ENCODE measurements at regions not wholly inside any gene's neighbourhood (a gene's known extent, or its start where the extent isn't known, plus 50 kb on each side); places are given as distances from the start of the nearest gene placed in this dataset.

GRCh38 chr6:56407883-56408410, 160.6 kb upstream of the COL21A1 start:
- no peak for DNase-seq

- no peak for DNase-seq
These were observed 159.2 kb upstream of the COL21A1 start for GRCh38 chr6:56406276-56407269.

- no peak for DNase-seq
These were observed 157.2 kb upstream of the COL21A1 start for GRCh38 chr6:56404599-56404998.

GRCh38 chr6:56403745-56404144, 156.4 kb upstream of the COL21A1 start:
- no peak for DNase-seq

- no peak for DNase-seq
These were observed 154.2 kb upstream of the COL21A1 start for GRCh38 chr6:56401477-56402070.

GRCh38 chr6:56400273-56400672, 152.9 kb upstream of the COL21A1 start:
- no peak for DNase-seq

- DNase-seq: no peak
These were observed 152.4 kb upstream of the COL21A1 start for GRCh38 chr6:56399672-56400263.

GRCh38 chr6:56399250-56399671, 151.9 kb upstream of the COL21A1 start:
- no peak for DNase-seq

- DNase-seq: no peak
These were observed 149.1 kb upstream of the COL21A1 start for GRCh38 chr6:56396435-56396834.

- DNase-seq: no peak
These were observed 146.5 kb upstream of the COL21A1 start for GRCh38 chr6:56393615-56394612.

- DNase-seq: no peak
These were observed 141.0 kb upstream of the COL21A1 start for GRCh38 chr6:56388415-56388755.

GRCh38 chr6:56387621-56388414, 140.4 kb upstream of the COL21A1 start:
- no peak for DNase-seq

GRCh38 chr6:56386717-56387116, 139.3 kb upstream of the COL21A1 start:
- no peak for DNase-seq

GRCh38 chr6:56385981-56386593, 138.7 kb upstream of the COL21A1 start:
- no peak for DNase-seq

- DNase-seq: no peak
These were observed 135.8 kb upstream of the COL21A1 start for GRCh38 chr6:56383160-56383559.

GRCh38 chr6:56382416-56382940, 135.1 kb upstream of the COL21A1 start:
- no peak for DNase-seq

- no peak for DNase-seq
These were observed 134.4 kb upstream of the COL21A1 start for GRCh38 chr6:56381801-56382251.

GRCh38 chr6:56380476-56380875, 133.1 kb upstream of the COL21A1 start:
- no peak for DNase-seq

- no peak for DNase-seq
These were observed 131.7 kb upstream of the COL21A1 start for GRCh38 chr6:56378966-56379585.

- no peak for DNase-seq
These were observed 131.1 kb upstream of the COL21A1 start for GRCh38 chr6:56378507-56378906.

Measured in CD4-positive, alpha-beta T cell treated with Interleukin-10 for 1 hour (primary cell).